OCI-LY7 (cell line): ENCODE measurements at regions not wholly inside any gene's neighbourhood (a gene's known extent, or its start where the extent isn't known, plus 50 kb on each side); places are given as distances from the start of the nearest gene placed in this dataset.

ENCODE experiments used
- CTCF ChIP-seq: fragments of 200-600 bp; sonication (generic); conservative IDR thresholded peaks from 2 replicates; pipeline ENCODE4 v1.5.1; 2014; ENCODE audit warnings: mild to moderate bottlenecking, antibody characterized with exemption, low read length, moderate library complexity, mixed read lengths
- EZH2phosphoT487 ChIP-seq: fragments of 200-600 bp; sonication (generic); IDR thresholded peaks from 2 replicates; pipeline ENCODE4 v1.6.1; 2018; ENCODE audit warnings: low read depth, borderline replicate concordance, mild to moderate bottlenecking, mixed run types, antibody characterized with exemption, low read length, moderate library complexity, mixed read lengths

- TF ChIP-seq CTCF (no peak), EZH2phosphoT487 (no peak)
Observed at GRCh38 chr2:237244976-237245646, 159.4 kb downstream of the COPS8 start.
